ENCODE measurements at regions not wholly inside any gene's neighbourhood (a gene's known extent, or its start where the extent isn't known, plus 50 kb on each side); places are given as distances from the start of the nearest gene placed in this dataset.

DNA sequence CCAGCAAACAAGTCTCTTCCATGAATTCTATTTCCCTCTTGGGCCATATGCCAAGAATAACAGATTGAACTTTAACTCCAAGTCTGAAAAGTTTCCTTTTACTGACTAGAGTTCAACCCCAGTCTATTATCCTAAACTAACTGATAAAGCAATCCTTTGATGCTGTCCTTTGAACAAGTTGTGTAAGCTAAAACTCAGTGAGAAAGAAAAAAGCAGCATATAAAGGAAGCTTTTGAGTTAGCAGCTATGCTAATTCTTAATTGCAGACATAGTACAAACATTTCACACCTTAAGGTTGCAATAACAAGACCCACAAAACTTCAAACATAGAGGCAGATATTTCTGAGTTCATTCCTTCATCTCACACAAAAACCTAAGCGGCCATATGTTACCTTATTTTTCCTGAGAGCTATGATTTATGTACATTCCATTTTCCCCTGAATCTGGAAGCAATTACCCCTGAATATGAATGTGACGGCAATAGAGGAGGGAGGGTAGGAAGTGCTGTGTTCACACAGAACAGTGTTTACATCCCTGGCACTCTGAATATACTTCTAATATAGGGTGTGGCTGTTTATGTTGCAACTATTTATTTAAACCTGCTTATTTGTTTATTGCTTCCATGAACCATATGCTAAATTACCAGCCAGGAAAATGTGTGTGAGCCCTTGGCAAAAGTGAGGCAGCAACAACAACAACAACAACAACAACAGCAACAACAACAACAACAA, 180.6 kb downstream of the IRS1 start:
- no peak for DNase-seq

DNA sequence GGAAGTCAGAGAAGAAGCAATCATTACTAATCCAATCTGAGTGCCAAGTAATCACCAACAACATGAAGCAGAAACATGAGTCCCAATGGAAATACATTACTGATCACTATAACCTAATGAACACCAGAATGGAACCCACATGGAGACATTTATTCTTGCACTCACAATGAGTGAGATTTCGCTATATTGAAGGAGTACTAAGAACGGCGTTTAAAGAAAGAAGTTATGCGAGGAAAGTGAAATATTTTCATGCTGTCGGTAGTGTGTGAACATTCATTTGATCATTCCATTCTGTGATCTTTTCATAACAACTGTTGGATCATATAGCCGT, 181.1 kb downstream of the IRS1 start:
- no peak for DNase-seq

DNA sequence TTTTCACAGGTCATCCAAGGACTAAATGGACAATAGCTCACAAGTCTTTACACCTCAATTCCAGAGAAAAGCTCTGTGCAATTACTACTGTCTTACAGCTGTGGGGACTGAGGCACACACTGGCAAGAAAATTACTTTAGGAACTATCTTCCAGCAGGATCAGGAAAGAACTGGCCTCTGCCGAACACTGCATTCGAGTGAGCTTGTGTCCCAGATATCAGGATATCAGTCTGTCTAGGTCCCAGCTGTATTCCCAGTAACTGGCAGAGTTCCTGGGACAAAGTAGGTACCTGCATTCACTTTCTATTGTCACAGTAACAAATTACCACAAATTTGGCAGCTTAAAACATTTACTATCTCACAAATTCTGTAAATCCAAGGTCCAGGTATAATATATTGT, 183.7 kb downstream of the IRS1 start:
- DNase-seq = no peak

GRCh38 chr2:226611944-226612318, 187.7 kb downstream of the IRS1 start:
- DNase-seq = no peak

DNA sequence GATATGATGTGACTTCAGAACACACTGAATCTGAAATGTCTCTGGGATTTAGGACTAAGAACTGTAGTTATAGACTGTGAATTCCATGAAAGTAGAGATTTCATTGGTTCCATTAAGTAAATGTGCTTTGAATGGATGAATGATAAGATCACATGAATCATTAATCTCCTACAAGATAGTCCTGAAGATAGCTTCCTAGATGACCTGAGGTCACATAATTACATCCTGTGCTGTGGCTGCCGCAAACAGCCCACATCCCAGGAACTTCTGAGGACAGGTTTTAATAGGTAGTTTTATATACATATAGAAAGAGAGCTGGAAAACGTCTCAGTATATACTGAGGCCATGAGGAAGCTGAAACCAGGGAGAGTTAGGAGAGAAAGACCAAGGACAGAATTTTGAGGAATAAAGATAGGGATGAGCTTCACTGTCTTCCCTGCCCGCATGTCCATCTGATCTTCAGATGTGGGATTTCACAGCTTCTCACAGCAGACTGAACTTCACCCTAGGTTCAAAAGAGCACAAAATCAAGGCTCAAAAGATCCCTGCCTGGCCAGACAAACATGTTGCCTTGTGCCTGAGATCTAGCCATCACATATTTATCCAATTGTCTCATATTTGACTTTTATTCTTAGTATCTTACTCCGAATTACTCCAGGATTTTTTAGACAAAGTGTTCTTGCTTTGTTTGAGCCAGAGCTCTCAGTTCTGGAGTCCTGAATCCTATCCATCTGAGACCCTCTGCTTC, 188.2 kb downstream of the IRS1 start:
- DNase-seq = no peak

GRCh38 chr2:226609366-226609765, 190.3 kb downstream of the IRS1 start:
- DNase-seq = no peak

DNA sequence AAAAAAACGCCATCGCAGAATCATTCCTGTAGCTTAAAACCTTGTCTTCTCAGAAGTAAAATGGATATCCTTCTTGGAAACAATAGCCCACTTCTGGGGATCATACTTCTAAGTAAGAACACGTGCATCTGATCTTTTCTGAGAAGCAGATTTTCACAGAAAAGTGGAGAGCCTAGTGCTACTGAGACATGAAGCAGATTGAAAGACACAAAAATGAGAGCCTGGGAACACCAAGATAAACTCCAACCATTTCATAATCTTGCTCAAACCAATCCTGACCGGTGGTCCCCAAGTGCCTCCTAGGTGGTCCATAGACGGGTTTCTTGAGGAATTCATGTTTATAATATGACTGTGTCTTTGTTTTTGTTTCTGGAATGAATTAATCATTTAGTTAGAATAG, 191.2 kb downstream of the IRS1 start:
- no peak for DNase-seq

DNA sequence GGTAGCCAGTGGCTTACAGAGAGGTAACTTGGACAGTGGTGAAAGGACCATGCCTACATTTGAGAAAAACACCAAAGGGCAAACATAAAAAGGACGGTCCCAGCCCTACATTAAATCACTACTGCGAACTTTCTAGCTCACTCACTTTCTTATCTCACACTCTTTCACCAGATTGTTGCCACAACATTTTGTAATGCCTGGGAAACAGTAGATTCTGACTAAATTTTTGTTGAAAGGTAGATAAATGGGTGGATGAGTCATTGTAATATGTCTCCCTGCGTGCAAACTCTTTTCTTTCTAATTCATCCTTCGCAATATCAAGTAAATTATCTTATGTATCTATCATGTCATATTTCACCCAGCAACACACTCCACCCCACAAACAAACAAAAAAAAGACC, 192.2 kb downstream of the IRS1 start:
- DNase-seq = no peak

- DNase-seq = no peak
These were observed 194.0 kb downstream of the IRS1 start for GRCh38 chr2:226605642-226606041.

- DNase-seq = no peak
These were observed 196.0 kb downstream of the IRS1 start for GRCh38 chr2:226603606-226604005.

GRCh38 chr2:226601881-226602662, 197.5 kb downstream of the IRS1 start:
- DNase-seq = no peak

DNA sequence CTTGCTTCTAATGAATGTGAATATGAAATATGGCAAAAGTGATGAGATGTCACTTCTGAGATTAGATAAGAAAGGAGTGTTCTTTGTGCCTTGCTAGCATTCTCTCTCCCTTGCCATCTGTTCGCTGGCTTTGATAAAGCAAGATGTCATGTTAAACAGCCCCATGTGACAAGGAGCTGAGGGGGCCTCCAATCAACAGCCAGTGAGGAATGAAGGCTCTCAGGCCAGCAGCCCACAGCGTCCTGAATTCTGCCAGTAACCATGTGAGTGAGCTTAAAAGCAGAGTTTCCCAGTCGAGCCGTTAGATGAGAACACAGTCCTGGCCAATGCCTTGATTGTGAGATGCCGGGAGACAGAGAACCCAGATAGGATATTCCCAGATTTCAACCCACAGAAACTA, 198.8 kb downstream of the IRS1 start:
- DNase-seq = no peak

GRCh38 chr2:226600184-226600583, 199.4 kb downstream of the IRS1 start:
- DNase-seq = no peak

DNA sequence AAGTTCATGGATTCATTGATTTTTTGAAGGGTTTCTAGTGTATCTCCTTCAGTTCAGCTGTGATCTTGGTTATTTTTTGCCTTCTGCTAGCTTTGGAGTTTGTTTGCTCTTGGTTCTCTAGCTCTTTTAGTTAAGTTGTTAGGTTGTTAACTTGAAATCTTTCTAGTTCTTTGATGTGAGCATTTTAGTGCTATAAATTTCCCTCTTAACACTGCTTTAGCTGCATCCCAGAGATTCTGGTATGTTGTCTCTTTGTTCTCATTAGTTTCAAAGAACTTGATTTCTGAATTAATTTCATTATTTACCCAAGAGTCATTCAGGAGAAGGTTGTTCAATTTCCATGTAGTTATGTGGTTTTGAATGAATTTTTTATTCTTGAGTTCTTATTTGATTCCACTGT, 210.6 kb downstream of the IRS1 start:
- no peak for DNase-seq

- DNase-seq = no peak
These were observed 214.5 kb downstream of the IRS1 start for GRCh38 chr2:226585130-226585561.

DNA sequence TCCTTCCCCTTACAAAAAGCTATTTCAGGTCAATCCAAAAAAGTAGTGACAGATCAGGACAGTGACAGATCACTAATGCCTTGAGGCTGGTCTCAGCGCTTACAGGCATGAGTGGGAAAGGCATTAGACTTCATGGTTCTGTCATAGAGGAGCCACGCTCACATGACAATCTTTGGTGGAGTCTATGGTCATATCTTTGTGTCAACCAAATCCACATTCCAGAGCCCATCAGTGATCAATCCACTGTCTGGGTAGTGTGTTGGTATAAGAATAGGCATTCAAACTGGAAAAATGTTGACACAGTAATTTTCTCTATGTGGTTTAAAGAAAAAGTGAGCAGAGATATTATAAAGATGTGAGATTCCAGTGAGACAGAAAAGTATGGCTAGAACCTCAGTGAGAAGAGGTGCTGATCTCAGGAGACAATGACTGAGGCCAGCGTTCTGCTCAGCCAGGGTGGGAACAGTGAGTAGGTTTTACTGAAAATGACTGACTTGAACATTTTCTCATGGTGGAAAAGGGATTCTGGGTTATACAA, 215.0 kb downstream of the IRS1 start:
- DNase-seq = no peak

DNA sequence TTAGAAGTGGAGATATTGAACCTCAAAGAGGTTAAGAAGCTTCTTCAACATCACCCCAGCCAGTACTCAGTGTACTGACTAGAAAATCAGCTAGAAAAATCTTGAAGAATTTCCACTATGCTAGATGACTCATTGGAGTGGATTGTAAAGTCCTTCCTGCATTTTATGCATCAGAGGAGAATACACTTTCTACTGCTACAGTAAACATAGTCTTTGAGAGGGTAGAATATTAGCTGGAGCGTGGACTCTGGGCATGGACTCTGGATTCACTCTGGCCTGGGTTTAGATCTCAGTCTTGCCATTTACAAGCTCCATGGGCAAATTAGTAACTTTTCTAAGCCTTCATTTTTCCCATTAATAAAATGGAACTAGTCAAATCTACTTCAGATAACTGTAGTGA, 215.9 kb downstream of the IRS1 start:
- no peak for DNase-seq

DNA sequence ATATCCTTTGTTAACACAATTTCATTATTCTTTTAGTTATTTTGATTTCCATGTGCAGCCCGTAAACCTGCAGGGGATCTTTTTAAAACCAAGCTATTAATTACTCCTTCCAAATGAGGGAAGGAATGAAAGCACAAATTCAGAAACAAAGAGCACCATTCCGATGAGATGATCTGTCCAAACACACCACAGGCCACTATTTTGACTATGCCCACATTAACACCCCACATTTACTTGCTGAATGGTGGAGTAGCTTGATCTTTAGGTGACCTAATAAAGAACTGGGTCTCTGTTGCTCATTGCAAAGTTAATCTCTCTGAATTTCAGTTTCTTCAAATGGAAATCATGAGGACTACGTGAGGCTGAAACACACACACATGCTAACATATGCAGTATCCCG, 218.0 kb downstream of the IRS1 start:
- no peak for DNase-seq

DNA sequence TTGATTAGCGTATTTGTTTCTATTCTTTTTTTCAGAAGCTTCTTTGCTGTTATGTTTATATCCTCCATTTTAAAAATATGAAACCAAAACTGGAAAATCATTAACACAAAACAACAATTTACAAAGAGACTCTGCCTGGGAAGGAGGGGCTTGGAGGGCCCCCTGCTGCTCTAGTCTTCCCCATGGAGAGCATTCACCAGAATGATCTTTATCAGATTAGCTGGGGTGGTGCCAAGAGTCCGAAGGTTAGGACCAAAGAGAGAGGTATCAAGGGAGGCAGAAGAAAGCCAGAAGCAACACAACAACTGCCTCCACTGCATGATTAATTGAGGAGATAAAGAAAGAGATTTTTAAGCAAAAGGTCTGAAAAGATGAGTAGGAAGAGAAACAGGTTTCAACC, 218.6 kb downstream of the IRS1 start:
- no peak for DNase-seq

GRCh38 chr2:226580403-226580802, 219.2 kb downstream of the IRS1 start:
- no peak for DNase-seq

GRCh38 chr2:226579519-226579918, 220.1 kb downstream of the IRS1 start:
- DNase-seq = no peak

DNA sequence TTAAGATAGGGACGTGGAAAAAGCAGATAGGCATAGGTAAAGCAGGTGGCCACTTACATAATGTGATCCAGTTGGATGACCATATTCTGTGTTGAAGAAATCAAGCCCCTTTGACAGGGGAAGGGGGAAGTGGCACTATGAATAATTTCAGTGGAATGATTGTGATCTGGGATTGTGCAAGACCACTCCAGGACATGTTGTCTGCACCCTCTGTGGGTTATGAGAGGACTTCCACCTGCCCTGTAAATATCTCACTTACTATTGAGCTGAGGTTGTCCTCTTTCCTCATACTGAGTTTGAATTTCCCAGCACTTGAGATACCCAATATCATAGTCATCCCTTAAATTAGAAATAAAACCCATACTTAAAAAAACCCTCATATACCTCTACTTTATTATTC, 220.7 kb downstream of the IRS1 start:
- DNase-seq = no peak

- DNase-seq = no peak
These were observed 221.2 kb downstream of the IRS1 start for GRCh38 chr2:226578373-226578772.

DNA sequence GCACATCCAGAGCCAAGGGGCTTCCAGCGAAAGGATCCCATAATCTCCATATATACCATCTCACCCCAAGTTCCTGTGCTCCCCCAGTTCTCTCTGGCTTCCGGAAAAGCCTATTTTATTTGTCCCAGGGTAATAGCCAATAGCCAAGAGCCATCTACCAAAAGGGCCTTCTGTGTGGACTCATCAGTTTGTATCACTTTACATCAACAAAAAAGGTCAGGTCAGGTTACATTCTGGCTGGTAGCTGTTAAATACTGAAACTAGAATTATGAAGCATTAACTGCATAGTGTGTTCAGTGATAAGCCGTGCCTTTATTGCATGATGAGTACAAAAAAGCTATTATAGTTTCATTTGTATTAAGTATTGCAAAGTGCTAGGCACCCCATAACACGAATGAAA, 223.7 kb downstream of the IRS1 start:
- DNase-seq = no peak

All from NCI-H2107 (cell line).